ENCODE measurements at regions not wholly inside any gene's neighbourhood (a gene's known extent, or its start where the extent isn't known, plus 50 kb on each side); places are given as distances from the start of the nearest gene placed in this dataset.

DNA sequence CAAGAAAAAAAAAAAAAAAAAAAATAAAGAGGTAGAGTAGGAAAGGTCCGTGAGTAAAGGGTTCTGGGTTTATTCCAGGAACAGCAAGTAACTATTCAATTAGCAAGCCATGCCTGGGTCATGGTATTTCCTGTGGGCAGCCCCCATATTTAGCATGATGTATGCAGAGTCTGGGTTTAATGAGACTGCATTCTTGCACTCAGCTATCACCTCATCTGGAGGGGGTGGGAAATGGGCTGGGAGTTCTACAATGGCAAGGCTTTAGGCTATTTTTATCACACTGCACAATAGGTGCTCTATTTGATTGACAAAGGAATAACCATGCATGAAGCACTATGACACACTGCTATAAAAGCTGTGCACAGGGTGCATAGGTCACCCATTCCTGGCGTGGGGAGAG is 104.0 kb upstream of the CCL2 start:
- Mint-ChIP-seq H3K4me3 (ENCODE audit: unreplicated experiment) (no peak overlapping the region), H3K36me3 (ENCODE audit: insufficient read depth, unreplicated experiment) (no peaks in the 10 kb centered on the region), H3K4me1 (ENCODE audit: low read depth, unreplicated experiment) (no peaks in the 10 kb centered on the region), H3K27me3 (ENCODE audit: insufficient read depth, unreplicated experiment) (peaks cover 20% of the 10 kb centered on the region), H3K27ac (ENCODE audit: unreplicated experiment) (no peak overlapping the region), H3K9me3 (ENCODE audit: unreplicated experiment) (no peaks in the 10 kb centered on the region)
- intact Hi-C loops (cut with micrococcal nuclease; ENCODE audit: unreplicated experiment) = no loop called here
- no peak overlapping the region for H3K4me3 ChIP-seq (ENCODE audit: low read depth, low read length)
- ChIA-PET CTCF (no interaction called here), POLR2A (no interaction called here)
- no peaks in the 10 kb centered on the region for H3K4me1 ChIP-seq
- no peaks in the 10 kb centered on the region for H3K9me3 ChIP-seq
- no peak for DNase-seq
- TF ChIP-seq, protein P1, sequence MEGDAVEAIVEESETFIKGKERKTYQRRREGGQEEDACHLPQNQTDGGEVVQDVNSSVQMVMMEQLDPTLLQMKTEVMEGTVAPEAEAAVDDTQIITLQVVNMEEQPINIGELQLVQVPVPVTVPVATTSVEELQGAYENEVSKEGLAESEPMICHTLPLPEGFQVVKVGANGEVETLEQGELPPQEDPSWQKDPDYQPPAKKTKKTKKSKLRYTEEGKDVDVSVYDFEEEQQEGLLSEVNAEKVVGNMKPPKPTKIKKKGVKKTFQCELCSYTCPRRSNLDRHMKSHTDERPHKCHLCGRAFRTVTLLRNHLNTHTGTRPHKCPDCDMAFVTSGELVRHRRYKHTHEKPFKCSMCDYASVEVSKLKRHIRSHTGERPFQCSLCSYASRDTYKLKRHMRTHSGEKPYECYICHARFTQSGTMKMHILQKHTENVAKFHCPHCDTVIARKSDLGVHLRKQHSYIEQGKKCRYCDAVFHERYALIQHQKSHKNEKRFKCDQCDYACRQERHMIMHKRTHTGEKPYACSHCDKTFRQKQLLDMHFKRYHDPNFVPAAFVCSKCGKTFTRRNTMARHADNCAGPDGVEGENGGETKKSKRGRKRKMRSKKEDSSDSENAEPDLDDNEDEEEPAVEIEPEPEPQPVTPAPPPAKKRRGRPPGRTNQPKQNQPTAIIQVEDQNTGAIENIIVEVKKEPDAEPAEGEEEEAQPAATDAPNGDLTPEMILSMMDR (IDR thresholded peaks at IDR 0.05; ENCODE audit: insufficient read depth in 1 of 2, low read depth in 1 of 2, low read length in 1 of 2, severe bottlenecking in 1 of 2, unreplicated experiment in 1 of 2) = no peak
- BruUV-seq (replicated peaks) = no TSS peak
- no peaks in the 10 kb centered on the region for H3K36me3 ChIP-seq (ENCODE audit: control insufficient read depth, insufficient read depth, low read length)
- H3K27me3 ChIP-seq (replicated peaks; ENCODE audit: control insufficient read depth, insufficient read depth, low read length) = no peaks in the 10 kb centered on the region

DNA sequence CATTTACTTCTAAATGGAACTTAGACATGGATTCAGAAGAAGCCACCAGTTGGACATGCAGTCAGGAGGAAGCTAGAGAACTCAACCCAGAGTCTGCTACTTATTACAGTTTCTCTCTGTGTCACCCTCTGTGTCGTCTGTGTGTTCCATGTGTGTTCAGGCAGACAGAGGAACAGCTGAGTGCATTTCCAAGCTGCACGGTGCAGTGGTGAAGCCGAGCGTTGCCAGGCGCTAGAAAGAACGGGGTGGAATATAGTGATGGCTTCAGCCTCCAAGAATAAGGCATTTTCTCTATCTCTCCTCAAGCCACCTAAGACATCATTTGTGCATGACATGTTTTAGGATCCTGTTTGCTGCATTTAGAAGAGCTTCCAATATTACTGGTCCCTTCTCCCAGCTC is 101.1 kb upstream of the CCL2 start:
- Mint-ChIP-seq H3K27ac (ENCODE audit: unreplicated experiment) (no peak overlapping the region), H3K4me1 (ENCODE audit: low read depth, unreplicated experiment) (no peaks in the 10 kb centered on the region), H3K4me3 (ENCODE audit: unreplicated experiment) (no peak overlapping the region), H3K9me3 (ENCODE audit: unreplicated experiment) (no peaks in the 10 kb centered on the region), H3K36me3 (ENCODE audit: insufficient read depth, unreplicated experiment) (no peaks in the 10 kb centered on the region), H3K27me3 (ENCODE audit: insufficient read depth, unreplicated experiment) (peaks cover 26% of the 10 kb centered on the region)
- no peak for DNase-seq
- Histone ChIP-seq H3K4me3 (ENCODE audit: low read depth, low read length) (no peak overlapping the region), H3K4me1 (no peaks in the 10 kb centered on the region), H3K36me3 (ENCODE audit: control insufficient read depth, insufficient read depth, low read length) (no peaks in the 10 kb centered on the region), H3K9me3 (no peaks in the 10 kb centered on the region), H3K27me3 (replicated peaks; ENCODE audit: control insufficient read depth, insufficient read depth, low read length) (no peaks in the 10 kb centered on the region)
- TF ChIP-seq, protein P1 (IDR thresholded peaks at IDR 0.05; ENCODE audit: insufficient read depth in 1 of 2, low read depth in 1 of 2, low read length in 1 of 2, severe bottlenecking in 1 of 2, unreplicated experiment in 1 of 2) = no peak
- intact Hi-C loops (cut with micrococcal nuclease; ENCODE audit: unreplicated experiment) = no loop called here
- CTCF ChIA-PET = interaction anchor here (0.6 kb wide), 1 partner anchor 303 kb away, joined by 3 read pairs; no protein-coding TSS in a partner anchor
- POLR2A ChIA-PET = no interaction called here
- no TSS peak for BruUV-seq (replicated peaks)

DNA sequence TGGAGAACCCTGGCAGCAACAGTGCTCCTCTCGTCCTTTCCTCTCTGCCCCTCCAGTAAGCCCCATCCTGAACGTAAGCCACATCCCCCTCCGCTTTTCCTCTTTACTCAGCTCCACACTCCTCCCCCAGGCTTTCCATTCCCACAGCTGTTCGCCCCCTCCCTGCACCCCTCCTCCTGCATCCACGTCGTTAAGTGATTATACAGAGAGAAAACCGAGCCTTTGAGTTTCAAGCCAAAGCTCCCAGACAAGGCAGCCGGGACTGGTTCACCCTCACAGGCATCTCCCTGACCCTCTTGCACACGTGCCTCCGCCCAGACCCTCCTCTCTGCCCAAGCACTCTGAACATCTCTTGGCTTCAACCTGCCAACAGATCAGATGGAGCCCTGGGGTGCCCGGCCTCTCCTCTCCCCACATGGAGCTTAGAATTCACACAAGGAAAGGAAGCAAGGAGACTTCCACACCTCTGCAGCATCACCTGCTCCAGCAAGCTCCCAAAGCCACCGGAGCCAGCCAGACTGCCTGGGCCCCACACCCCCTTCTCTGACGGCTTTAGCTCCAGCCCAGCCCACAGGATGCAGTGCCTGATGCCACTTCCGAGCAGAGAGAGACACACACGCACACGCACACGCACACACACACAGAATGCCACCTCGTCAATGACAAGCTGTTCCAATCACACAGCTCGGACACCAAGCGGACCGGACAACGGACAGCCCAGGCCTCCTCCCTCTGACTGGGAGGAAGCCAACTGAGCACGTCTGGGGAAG is 99.9 kb upstream of the CCL2 start:
- Histone ChIP-seq H3K4me1 (no peaks in the 10 kb centered on the region), H3K27me3 (replicated peaks; ENCODE audit: control insufficient read depth, insufficient read depth, low read length) (no peaks in the 10 kb centered on the region), H3K9me3 (no peaks in the 10 kb centered on the region), H3K36me3 (ENCODE audit: control insufficient read depth, insufficient read depth, low read length) (no peaks in the 10 kb centered on the region), H3K4me3 (ENCODE audit: low read depth, low read length) (no peak overlapping the region)
- H3K27me3 Mint-ChIP-seq (ENCODE audit: insufficient read depth, unreplicated experiment) = peaks cover 23% of the 10 kb centered on the region
- no peaks in the 10 kb centered on the region for H3K9me3 Mint-ChIP-seq (ENCODE audit: unreplicated experiment)
- no peak overlapping the region for H3K4me3 Mint-ChIP-seq (ENCODE audit: unreplicated experiment)
- BruUV-seq (replicated peaks) = no TSS peak
- TF ChIP-seq, protein P1 (IDR thresholded peaks at IDR 0.05; ENCODE audit: insufficient read depth in 1 of 2, low read depth in 1 of 2, low read length in 1 of 2, severe bottlenecking in 1 of 2, unreplicated experiment in 1 of 2) = no peak
- H3K36me3 Mint-ChIP-seq (ENCODE audit: insufficient read depth, unreplicated experiment) = no peaks in the 10 kb centered on the region
- no peak overlapping the region for H3K27ac Mint-ChIP-seq (ENCODE audit: unreplicated experiment)
- DNase-seq = no peak
- CTCF ChIA-PET = interaction anchor here (1.4 to 1.6 kb wide), 2 partner anchors 8 to 206 kb away, joined by 5 to 6 read pairs; no protein-coding TSS in a partner anchor
- H3K4me1 Mint-ChIP-seq (ENCODE audit: low read depth, unreplicated experiment) = no peaks in the 10 kb centered on the region
- POLR2A ChIA-PET = no interaction called here
- intact Hi-C loops (cut with micrococcal nuclease; ENCODE audit: unreplicated experiment) = no loop called here
